Dedifferentiated amniotic fluid mesenchymal stem cell (primary cell): ENCODE measurements at regions not wholly inside any gene's neighbourhood (a gene's known extent, or its start where the extent isn't known, plus 50 kb on each side); places are given as distances from the start of the nearest gene placed in this dataset.

Source experiments
- DNase-seq: peaks from one replicate; pipeline ENCODE4 v3.0.0-alpha.2; 2016; ENCODE audit errors: extremely low spot score

DNA sequence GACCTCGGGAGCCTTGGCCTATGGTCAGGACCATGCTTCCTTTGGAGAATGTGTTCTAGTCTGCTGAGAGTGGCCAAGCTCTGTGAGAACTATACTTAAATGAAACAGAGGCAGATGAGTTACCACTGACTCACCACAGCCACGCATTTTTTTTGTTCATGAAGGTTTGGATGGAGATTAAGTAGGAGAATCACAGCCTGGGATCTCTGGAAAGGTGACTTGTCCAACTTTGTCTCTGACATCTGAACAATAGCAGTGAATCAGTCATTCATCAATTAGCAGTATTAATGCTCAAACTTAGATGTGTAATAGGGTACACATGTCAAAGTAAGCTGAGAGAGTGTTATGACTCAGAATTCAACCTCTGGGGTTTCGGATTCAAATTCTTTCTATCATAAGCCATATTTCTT, 100.7 kb upstream of the ANO3 start:
- DNase-seq, result peak; percentile 21

DNA sequence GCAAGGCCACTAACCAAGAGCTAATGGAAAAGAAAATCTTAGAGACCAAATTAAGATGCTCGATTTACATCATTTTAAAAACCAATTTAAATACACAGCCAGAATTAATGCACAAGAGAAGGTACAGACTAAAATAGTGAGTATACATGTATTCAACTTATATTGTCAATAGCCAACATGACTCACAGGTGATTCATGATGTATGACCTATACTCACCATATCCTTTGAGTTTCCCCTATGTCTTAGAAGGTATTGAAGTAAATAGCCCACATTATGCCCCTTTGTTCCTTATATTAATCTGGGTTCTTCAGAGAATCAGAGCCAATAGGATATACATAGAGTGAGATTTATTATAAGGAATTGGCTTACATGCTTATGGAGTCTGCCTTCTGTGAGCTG, 97.5 kb upstream of the ANO3 start:
- DNase-seq, result no peak

DNA sequence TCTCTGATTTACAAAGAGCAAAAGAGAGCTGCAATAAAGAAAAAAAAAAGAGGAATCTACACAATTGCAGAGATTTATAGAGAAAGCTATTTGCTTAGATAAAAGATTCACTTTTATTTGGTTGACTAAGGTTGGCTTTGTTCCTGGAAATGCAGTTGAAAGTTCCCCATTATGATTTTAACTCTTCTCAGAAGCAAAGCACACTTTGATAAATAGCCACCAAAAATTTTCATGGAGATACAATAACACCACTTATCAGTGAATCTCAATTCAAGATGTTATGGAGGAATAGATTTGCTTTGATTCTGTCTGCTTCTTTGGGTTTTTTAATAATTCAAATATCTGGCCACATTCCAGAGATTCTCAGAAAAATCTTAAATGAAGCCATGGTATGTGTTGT, 88.5 kb upstream of the ANO3 start:
- DNase-seq, result no peak

DNA sequence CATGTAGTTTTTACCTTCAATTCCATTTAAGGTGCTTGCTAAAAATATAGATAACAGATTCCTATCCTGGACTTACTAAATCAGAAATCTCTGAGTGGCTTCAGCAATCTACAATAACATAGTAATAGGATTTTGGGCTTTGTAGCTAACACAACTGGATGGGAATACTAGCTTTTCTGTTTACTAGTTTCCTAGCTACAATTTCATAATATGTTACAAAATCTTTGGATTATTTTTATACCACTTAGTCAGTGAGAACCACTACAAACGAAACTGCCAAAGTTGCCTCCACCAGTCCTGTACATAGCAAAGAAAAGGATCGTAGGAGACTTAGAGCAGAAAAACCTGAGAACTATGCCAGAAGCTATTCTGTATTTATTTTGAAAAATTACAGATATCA, 87.7 kb upstream of the ANO3 start:
- DNase-seq, result no peak

DNA sequence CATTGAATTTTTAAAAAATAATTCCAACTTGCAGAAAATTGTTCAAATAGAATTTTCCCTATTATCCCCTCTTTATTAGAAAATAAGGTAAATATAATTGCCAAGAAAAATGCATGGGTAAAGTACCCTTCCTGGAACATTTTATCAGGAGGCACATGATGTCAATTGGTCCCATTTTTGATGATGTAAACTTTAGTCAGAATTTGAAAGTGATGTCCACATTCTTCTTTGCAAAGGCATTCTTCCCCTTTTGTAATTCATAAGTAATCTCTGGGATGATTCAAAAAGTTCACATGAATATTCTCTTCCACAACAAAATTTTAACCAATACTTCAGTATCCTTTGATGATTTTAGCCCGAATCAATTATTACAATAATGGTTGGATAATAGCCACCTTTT, 86.9 kb upstream of the ANO3 start:
- no peak for DNase-seq

DNA sequence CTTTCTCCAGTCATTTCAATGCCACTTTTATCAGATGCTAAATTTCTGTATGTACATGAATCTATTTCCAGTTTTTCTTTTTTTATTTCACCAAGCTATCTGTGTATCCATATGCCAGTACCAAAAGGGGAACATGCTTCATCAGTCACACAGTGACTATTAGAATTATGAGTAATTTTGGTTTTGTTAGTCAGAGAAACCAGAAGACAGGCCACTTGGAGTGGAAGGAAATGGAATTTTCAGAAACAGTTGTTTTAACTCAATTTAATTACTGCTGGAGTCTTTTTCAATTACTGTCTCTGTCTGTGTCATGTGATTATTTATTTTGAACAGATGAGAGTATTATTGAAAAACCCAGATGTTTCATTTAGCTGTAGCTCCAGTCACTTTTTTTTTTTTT, 84.6 kb upstream of the ANO3 start:
- peak; percentile 54 for DNase-seq

DNA sequence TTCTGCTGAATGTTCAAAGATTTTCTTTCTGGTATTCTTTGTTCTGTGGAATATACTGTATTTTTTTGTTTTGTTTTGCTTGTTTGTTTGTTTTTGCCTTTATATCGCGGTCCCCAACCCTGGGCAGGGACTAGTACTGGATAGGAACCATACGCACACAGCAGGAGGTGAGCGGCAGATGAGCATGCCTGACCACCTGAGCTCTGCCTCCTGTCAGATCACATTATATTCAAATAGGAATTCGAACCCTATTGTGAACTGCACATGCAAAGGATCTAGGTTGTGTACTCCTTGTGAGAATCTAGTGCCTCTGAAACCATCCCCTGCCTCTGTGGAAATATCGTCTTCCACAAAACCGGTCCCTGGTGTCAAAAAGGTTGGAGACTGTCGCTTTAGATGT, 83.3 kb upstream of the ANO3 start:
- no peak for DNase-seq

DNA sequence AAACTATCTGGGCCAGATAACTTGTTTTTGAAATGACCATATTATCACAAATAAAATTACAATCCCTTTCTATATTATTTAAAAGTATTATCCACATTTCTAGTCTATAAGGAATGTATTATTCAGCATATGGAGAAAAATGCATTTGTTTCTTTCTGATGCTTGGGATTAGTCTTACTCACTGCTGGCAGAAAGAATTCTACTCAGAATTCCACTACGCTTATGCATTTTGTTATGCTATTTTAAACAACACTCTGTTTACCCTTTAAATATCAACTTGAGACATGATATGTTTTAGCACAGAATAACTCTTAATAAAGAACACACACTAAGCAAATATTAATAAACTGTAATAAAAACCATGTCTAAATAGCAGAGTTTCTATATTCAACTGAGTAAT, 77.6 kb upstream of the ANO3 start:
- peak; percentile 49 for DNase-seq

DNA sequence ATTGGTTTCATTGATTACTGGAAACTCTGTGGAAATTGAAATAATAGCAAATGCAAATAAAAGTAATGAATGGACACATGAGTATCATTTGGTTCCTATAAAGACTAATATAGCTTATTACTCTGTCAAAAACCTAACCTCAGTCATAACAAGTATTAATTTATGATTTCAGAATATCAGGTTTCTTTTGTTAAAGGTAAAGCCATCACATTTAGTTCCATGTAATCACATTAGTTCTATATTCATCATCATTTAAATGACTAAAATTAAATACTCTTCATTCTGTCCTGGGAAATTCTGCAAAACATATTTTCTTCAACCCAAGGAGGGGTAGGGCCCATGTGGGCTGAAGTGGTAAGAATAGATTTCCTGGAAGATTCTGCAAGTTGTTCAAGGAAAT, 68.2 kb upstream of the ANO3 start:
- DNase-seq, result no peak

DNA sequence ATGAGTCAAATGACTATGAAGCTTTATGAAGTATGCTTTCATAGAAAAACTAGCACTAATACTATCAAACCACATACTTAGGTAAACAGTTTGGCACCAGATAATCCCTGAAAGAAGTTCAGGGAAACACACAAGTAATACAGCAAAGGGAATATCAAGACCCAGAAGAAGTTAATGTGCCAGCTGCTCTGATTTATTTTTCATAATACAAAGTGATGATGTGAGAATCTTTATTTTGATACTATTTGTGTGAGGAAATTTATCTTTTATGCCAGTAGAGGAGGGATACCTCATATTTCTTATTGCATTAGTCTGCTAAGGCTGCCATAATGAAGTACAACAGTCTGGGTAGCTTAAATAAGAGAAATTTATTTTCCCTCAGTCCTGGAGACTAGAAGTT, 67.7 kb upstream of the ANO3 start:
- no peak for DNase-seq

DNA sequence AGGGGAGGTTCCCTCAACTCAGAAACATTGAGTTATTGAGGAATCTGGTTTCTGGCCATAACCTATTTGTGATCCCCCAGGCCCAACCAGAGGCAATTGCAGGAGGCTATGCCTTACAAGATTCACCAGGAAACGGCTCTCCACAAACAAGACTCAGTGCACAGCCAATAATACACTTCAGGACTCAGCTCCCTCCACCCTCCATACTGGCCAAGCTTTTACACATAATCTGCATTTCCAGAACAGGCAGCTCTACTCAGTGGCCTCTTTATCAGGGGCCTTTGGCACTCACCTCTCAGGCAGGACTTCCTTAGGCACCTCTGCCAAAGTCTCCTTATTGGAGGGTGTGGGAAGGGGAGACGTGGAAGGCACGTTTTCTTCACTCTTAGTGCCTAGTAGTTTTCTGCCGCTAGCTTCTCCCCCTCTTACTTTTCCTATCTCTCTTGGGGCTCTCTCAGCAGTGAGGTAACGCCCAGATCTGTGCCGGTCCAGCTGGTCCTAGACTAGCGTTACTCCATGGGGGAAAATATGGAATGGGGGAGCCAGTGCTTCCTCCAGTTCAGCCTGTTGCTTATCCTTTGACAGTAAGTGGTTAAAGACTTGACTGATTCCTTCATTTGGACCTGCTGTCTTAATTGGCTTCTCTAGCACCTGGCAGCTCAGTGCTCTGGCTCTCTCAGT, 62.8 kb upstream of the ANO3 start:
- no peak for DNase-seq

DNA sequence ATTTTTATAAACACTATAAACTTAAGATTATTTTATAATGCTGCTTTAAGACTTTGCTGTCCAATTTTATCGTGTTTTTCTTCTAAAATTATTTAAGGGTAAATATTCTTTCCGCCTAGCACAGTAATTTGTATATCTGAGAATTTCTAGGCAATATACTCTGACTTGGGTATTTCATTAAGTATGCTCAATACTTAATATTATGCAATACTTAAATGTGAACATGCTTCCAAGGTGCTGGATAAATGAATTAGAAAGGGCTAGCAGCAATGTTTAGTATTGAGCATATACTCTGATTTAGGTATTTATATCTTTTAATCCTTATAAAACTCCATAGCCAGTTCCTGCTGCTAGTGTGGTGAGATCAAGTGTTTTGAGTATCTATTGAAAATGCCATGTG, 60.3 kb upstream of the ANO3 start:
- DNase-seq, result no peak

DNA sequence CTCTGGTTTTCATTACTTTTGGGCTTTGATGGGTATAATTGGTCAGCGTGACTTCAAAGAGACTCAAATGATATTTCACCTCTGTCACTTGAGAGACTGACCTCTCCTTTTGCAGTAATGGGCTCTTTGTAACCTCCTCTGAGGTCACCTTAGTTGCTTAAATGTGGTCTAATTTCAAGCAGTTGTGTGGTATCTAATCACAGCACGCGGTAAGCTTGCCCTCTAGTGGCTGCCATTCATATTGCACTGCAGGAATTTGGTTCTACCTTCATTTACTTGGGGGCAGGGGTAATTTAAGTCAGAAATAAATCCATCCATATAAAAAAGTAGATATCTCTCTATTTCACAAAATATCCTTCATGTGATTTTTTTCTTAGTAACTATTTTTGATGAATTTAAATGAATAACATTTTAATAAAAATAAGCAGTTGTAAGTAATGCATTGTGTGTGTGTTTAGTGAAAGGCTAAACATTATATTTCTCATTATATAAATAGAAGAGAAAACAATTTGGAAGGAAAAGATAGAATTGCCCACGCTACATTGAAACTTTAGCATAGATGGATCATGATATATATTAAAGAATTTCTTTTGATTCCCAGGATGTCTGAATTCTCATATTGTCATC, 55.0 kb upstream of the ANO3 start:
- DNase-seq, result peak; percentile 72

DNA sequence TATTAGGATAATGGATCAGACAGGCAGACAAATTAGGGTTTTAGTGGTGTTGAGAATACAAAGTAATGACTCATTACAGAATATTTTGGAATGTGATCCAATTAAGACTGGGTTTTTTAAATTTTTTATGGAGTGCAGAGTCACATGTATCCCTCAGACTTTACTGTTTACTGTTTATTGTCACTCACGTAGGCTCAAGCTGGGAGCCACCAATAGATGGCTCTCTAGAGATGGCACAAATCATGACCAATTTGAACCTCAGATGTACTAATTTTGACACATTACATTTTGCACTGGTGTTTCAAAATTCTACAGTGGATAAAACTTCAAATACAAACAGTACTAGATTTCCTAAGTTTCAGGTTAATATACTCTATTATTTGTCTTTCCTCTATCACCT, 53.6 kb upstream of the ANO3 start:
- DNase-seq, result no peak
